Omental fat pad (tissue), 3 donors: ENCODE measurements at regions not wholly inside any gene's neighbourhood (a gene's known extent, or its start where the extent isn't known, plus 50 kb on each side); places are given as distances from the start of the nearest gene placed in this dataset.

Experiments
- ATAC-seq: fragments of 150-250 bp; one replicate; pipeline ENCODE4 v1.9.1; 2016; ENCODE audit warnings: mild to moderate bottlenecking, moderate library complexity; ENCODE audit not compliant: low FRiP score
- DNase-seq: peaks from one replicate; pipeline ENCODE4 v3.0.0-alpha.2; 2019; ENCODE audit warnings: low spot score
- CTCF ChIP-seq, 3 donors: fragments of 450-650 bp; IDR thresholded peaks; one replicate each; pipeline ENCODE4 v1.5.1; 2016 to 2017; ENCODE audit warnings: antibody characterized with exemption in 3 of 3, mild to moderate bottlenecking in 3 of 3, moderate library complexity in 2 of 3

- TF ChIP-seq CTCF (IDR thresholded peaks at IDR 0.05), result no peak
- ATAC-seq, result no peak
Observed at GRCh38 chr18:40855661-40856060, 1099.4 kb upstream of the PIK3C3 start.

GRCh38 chr18:40852406-40852805 is 1102.6 kb upstream of the PIK3C3 start:
- no peak for TF ChIP-seq CTCF (IDR thresholded peaks at IDR 0.05)
- ATAC-seq (no peak), DNase-seq (no peak)

More at GRCh38 chr18:40855661-40856060, 1099.4 kb upstream of the PIK3C3 start:
- DNase-seq, result no peak

GRCh38 chr18:40851014-40851429 is 1104.0 kb upstream of the PIK3C3 start:
- no peak for TF ChIP-seq CTCF (IDR thresholded peaks at IDR 0.05)
- peak; percentile 37 for ATAC-seq
- no peak for DNase-seq

DNA sequence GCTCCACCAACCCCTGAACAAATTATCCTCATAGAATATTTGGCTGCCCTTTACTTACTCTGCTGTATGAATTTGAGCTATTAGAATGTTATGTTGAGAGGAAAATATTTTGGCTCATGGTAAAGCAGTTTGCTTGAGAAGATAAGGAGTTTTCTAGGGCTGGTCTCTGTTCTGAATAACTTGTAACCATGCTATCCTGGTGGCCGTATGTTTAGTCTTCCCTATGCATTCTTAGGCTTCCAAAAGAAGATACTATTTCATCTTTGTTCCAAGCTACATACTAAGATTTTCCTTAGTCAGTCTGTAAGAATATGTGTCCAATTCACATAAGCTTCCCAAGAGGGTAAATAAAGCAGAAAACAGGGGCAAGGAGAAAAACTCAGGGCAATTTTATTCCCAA is 1105.1 kb upstream of the PIK3C3 start:
- no peak for ATAC-seq
- TF ChIP-seq CTCF (IDR thresholded peaks at IDR 0.05), result no peak
- DNase-seq, result no peak

- DNase-seq (no peak), ATAC-seq (no peak)
- TF ChIP-seq CTCF (IDR thresholded peaks at IDR 0.05), result no peak
Observed at GRCh38 chr18:40841467-40841866, 1113.6 kb upstream of the PIK3C3 start.

GRCh38 chr18:40841063-40841462 is 1114.0 kb upstream of the PIK3C3 start:
- DNase-seq, result no peak
- TF ChIP-seq CTCF (IDR thresholded peaks at IDR 0.05), result no peak

GRCh38 chr18:40832362-40832761 is 1122.7 kb upstream of the PIK3C3 start:
- ATAC-seq (no peak), DNase-seq (no peak)
- no peak for TF ChIP-seq CTCF (IDR thresholded peaks at IDR 0.05)

More at GRCh38 chr18:40841063-40841462, 1114.0 kb upstream of the PIK3C3 start:
- no peak for ATAC-seq
